ENCODE measurements at regions not wholly inside any gene's neighbourhood (a gene's known extent, or its start where the extent isn't known, plus 50 kb on each side); places are given as distances from the start of the nearest gene placed in this dataset.

- peaks cover 6% of the 10 kb centered on the region for H3K9me3 ChIP-seq (ENCODE audit: insufficient read depth, low read depth, low read length)
- H3K4me3 ChIP-seq (ENCODE audit: low read length, poor library complexity, severe bottlenecking): no peak overlapping the region
- H2AFZ ChIP-seq (ENCODE audit: low read length): no peak overlapping the region
- no peaks in the 10 kb centered on the region for H3K27me3 ChIP-seq (ENCODE audit: insufficient read depth, low read length, poor library complexity, severe bottlenecking)
- no peak overlapping the region for H3K4me2 ChIP-seq (ENCODE audit: low read depth, low read length, poor library complexity, severe bottlenecking)
- no peaks in the 10 kb centered on the region for H3K4me1 ChIP-seq (ENCODE audit: insufficient read depth, low read length, poor library complexity, severe bottlenecking)
- no peak overlapping the region for H3K9ac ChIP-seq (ENCODE audit: low read depth, low read length, poor library complexity, severe bottlenecking)
- H3K9me2 ChIP-seq (replicated peaks; ENCODE audit: low read depth, low read length): no peaks in the 10 kb centered on the region
- H3F3A ChIP-seq (ENCODE audit: low read depth): no peaks in the 10 kb centered on the region
- no peaks in the 10 kb centered on the region for H3K79me2 ChIP-seq (ENCODE audit: insufficient read depth, low read length)
- no peaks in the 10 kb centered on the region for H3K36me3 ChIP-seq (ENCODE audit: insufficient read depth, low read length)
- TF ChIP-seq, protein P1, sequence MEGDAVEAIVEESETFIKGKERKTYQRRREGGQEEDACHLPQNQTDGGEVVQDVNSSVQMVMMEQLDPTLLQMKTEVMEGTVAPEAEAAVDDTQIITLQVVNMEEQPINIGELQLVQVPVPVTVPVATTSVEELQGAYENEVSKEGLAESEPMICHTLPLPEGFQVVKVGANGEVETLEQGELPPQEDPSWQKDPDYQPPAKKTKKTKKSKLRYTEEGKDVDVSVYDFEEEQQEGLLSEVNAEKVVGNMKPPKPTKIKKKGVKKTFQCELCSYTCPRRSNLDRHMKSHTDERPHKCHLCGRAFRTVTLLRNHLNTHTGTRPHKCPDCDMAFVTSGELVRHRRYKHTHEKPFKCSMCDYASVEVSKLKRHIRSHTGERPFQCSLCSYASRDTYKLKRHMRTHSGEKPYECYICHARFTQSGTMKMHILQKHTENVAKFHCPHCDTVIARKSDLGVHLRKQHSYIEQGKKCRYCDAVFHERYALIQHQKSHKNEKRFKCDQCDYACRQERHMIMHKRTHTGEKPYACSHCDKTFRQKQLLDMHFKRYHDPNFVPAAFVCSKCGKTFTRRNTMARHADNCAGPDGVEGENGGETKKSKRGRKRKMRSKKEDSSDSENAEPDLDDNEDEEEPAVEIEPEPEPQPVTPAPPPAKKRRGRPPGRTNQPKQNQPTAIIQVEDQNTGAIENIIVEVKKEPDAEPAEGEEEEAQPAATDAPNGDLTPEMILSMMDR (conservative IDR thresholded peaks at IDR 0.05; ENCODE audit: low read length): no peak
- TF ChIP-seq EZH2phosphoT487 (IDR thresholded peaks at IDR 0.05; ENCODE audit: borderline replicate concordance): no peak
- no peaks in the 10 kb centered on the region for H4K20me1 ChIP-seq (ENCODE audit: insufficient read depth, low read length, poor library complexity, severe bottlenecking)
These were observed 161.7 kb downstream of the MREG start for GRCh38 chr2:215851696-215852095.

DNA sequence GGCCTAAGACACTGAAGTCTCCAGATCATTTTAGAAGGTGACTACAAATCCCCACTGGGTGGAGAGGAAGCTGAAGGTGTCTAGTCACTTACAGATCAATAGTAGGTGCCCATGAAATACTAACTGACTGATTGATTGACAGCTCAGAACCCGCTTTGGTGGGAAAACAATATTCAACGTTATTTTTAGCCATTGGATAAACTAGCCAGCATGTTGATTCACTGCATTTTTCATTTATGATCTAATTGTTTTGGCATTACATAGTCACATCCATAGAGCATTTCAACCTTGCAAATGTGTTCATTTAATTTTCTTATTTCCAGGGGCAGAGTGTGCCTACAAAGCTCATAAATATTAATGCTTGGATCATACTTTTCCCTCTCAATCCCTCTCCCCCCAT lies 162.3 kb downstream of the MREG start:
- peaks cover 6% of the 10 kb centered on the region for H3K9me3 ChIP-seq (ENCODE audit: insufficient read depth, low read depth, low read length)
- no peaks in the 10 kb centered on the region for H4K20me1 ChIP-seq (ENCODE audit: insufficient read depth, low read length, poor library complexity, severe bottlenecking)
- H3F3A ChIP-seq (ENCODE audit: low read depth): no peaks in the 10 kb centered on the region
- no peaks in the 10 kb centered on the region for H3K9me2 ChIP-seq (replicated peaks; ENCODE audit: low read depth, low read length)
- H3K79me2 ChIP-seq (ENCODE audit: insufficient read depth, low read length): no peaks in the 10 kb centered on the region
- H3K27me3 ChIP-seq (ENCODE audit: insufficient read depth, low read length, poor library complexity, severe bottlenecking): no peaks in the 10 kb centered on the region
- H3K4me1 ChIP-seq (ENCODE audit: insufficient read depth, low read length, poor library complexity, severe bottlenecking): no peaks in the 10 kb centered on the region
- H2AFZ ChIP-seq (ENCODE audit: low read length): no peak overlapping the region
- no peaks in the 10 kb centered on the region for H3K36me3 ChIP-seq (ENCODE audit: insufficient read depth, low read length)
- no peak overlapping the region for H3K4me2 ChIP-seq (ENCODE audit: low read depth, low read length, poor library complexity, severe bottlenecking)
- no peak overlapping the region for H3K9ac ChIP-seq (ENCODE audit: low read depth, low read length, poor library complexity, severe bottlenecking)
- no peak overlapping the region for H3K4me3 ChIP-seq (ENCODE audit: low read length, poor library complexity, severe bottlenecking)
- TF ChIP-seq, protein P1 (conservative IDR thresholded peaks at IDR 0.05; ENCODE audit: low read length): no peak
- TF ChIP-seq EZH2phosphoT487 (IDR thresholded peaks at IDR 0.05; ENCODE audit: borderline replicate concordance): no peak

- H3K79me2 ChIP-seq (ENCODE audit: insufficient read depth, low read length): no peaks in the 10 kb centered on the region
- H3K36me3 ChIP-seq (ENCODE audit: insufficient read depth, low read length): no peaks in the 10 kb centered on the region
- no peak for TF ChIP-seq EZH2phosphoT487 (IDR thresholded peaks at IDR 0.05; ENCODE audit: borderline replicate concordance)
- TF ChIP-seq, protein P1 (conservative IDR thresholded peaks at IDR 0.05; ENCODE audit: low read length): no peak
- no peaks in the 10 kb centered on the region for H4K20me1 ChIP-seq (ENCODE audit: insufficient read depth, low read length, poor library complexity, severe bottlenecking)
- H3K9ac ChIP-seq (ENCODE audit: low read depth, low read length, poor library complexity, severe bottlenecking): no peak overlapping the region
- no peaks in the 10 kb centered on the region for H3K27me3 ChIP-seq (ENCODE audit: insufficient read depth, low read length, poor library complexity, severe bottlenecking)
- no peak overlapping the region for H3K4me3 ChIP-seq (ENCODE audit: low read length, poor library complexity, severe bottlenecking)
- no peaks in the 10 kb centered on the region for H3K9me2 ChIP-seq (replicated peaks; ENCODE audit: low read depth, low read length)
- peaks cover 6% of the 10 kb centered on the region for H3K9me3 ChIP-seq (ENCODE audit: insufficient read depth, low read depth, low read length)
- no peaks in the 10 kb centered on the region for H3K4me1 ChIP-seq (ENCODE audit: insufficient read depth, low read length, poor library complexity, severe bottlenecking)
- no peak overlapping the region for H3K4me2 ChIP-seq (ENCODE audit: low read depth, low read length, poor library complexity, severe bottlenecking)
- H3F3A ChIP-seq (ENCODE audit: low read depth): no peaks in the 10 kb centered on the region
- H2AFZ ChIP-seq (ENCODE audit: low read length): no peak overlapping the region
These were observed 163.0 kb downstream of the MREG start for GRCh38 chr2:215850380-215850779.
